ENCODE measurements at regions not wholly inside any gene's neighbourhood (a gene's known extent, or its start where the extent isn't known, plus 50 kb on each side); places are given as distances from the start of the nearest gene placed in this dataset.

DNA sequence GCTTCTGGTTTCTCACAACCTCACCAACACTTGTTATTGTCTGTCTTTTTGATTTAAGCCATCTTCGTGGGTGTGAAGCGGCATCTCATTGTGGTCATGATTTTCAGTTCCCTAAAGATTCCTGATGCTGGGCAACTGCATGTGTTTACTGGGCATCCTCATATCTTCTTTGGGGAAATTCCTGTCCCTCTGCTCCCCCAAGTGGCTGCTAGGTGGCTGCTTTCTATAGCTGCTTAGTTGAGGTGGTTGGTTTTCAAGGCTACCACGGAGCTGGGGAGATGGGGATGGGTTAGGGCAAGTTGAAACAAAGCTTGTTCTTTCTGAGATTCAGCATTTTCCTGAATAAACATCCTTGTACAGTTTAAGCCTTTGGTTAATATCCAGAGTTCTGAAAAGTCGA lies 403.9 kb upstream of the SULF2 start:
- TF ChIP-seq, protein P1, sequence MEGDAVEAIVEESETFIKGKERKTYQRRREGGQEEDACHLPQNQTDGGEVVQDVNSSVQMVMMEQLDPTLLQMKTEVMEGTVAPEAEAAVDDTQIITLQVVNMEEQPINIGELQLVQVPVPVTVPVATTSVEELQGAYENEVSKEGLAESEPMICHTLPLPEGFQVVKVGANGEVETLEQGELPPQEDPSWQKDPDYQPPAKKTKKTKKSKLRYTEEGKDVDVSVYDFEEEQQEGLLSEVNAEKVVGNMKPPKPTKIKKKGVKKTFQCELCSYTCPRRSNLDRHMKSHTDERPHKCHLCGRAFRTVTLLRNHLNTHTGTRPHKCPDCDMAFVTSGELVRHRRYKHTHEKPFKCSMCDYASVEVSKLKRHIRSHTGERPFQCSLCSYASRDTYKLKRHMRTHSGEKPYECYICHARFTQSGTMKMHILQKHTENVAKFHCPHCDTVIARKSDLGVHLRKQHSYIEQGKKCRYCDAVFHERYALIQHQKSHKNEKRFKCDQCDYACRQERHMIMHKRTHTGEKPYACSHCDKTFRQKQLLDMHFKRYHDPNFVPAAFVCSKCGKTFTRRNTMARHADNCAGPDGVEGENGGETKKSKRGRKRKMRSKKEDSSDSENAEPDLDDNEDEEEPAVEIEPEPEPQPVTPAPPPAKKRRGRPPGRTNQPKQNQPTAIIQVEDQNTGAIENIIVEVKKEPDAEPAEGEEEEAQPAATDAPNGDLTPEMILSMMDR (IDR thresholded peaks at IDR 0.05), result peak in 5 of 6 experiments; percentile 32 to 66 (median 63)
- TF ChIP-seq POLR2A (IDR thresholded peaks at IDR 0.05), result no peak

All from esophagus squamous epithelium (tissue), 4 donors.